Fibroblast of lung (primary cell): ENCODE measurements at regions not wholly inside any gene's neighbourhood (a gene's known extent, or its start where the extent isn't known, plus 50 kb on each side); places are given as distances from the start of the nearest gene placed in this dataset.

Experiments
- EZH2 ChIP-seq: IDR thresholded peaks from 2 replicates; pipeline ENCODE4 v1.5.1; 2012; ENCODE audit warnings: low read length, control low read depth, mild to moderate bottlenecking; ENCODE audit errors: missing control alignments
- TF ChIP-seq, protein P1 (sequence below), 2 donors: IDR thresholded peaks in 1 of 2; conservative IDR thresholded peaks in 1 of 2; 1 replicate in 1 of 2; 2 replicates in 1 of 2; pipeline ENCODE4 v1.5.1; 2011 to 2012; ENCODE audit warnings: low read length in 2 of 2, control low read depth in 1 of 2, inconsistent platforms in 1 of 2, low read depth in 1 of 2, mild to moderate bottlenecking in 1 of 2

- TF ChIP-seq, protein P1, sequence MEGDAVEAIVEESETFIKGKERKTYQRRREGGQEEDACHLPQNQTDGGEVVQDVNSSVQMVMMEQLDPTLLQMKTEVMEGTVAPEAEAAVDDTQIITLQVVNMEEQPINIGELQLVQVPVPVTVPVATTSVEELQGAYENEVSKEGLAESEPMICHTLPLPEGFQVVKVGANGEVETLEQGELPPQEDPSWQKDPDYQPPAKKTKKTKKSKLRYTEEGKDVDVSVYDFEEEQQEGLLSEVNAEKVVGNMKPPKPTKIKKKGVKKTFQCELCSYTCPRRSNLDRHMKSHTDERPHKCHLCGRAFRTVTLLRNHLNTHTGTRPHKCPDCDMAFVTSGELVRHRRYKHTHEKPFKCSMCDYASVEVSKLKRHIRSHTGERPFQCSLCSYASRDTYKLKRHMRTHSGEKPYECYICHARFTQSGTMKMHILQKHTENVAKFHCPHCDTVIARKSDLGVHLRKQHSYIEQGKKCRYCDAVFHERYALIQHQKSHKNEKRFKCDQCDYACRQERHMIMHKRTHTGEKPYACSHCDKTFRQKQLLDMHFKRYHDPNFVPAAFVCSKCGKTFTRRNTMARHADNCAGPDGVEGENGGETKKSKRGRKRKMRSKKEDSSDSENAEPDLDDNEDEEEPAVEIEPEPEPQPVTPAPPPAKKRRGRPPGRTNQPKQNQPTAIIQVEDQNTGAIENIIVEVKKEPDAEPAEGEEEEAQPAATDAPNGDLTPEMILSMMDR (conservative IDR thresholded peaks at IDR 0.05 in 1 of 2, IDR thresholded peaks at IDR 0.05 in 1 of 2; ENCODE audit: low read depth in 1 of 2, low read length in 2 of 2): no peak
- TF ChIP-seq EZH2: no peak
Observed at GRCh38 chr4:147345662-147346061, 135.2 kb upstream of the EDNRA start.
